HG02938 (cell line): ENCODE measurements at regions not wholly inside any gene's neighbourhood (a gene's known extent, or its start where the extent isn't known, plus 50 kb on each side); places are given as distances from the start of the nearest gene placed in this dataset.
A peak's percentile ranks its signal among the peaks of the same experiment; 100 is the strongest.

Experiments used
- ATAC-seq: cut with Tn5 transposase; IDR thresholded peaks from one replicate; pipeline ENCODE4 v1.9.1; 2021; ENCODE audit warnings: mild to moderate bottlenecking, moderate library complexity; ENCODE audit not compliant: unreplicated experiment

GRCh38 chr5:126354012-126354857 is 69.0 kb upstream of the GRAMD2B start:
- no peak for ATAC-seq

- ATAC-seq, result no peak
Measured at GRCh38 chr5:126354858-126355731, 68.1 kb upstream of the GRAMD2B start.

DNA sequence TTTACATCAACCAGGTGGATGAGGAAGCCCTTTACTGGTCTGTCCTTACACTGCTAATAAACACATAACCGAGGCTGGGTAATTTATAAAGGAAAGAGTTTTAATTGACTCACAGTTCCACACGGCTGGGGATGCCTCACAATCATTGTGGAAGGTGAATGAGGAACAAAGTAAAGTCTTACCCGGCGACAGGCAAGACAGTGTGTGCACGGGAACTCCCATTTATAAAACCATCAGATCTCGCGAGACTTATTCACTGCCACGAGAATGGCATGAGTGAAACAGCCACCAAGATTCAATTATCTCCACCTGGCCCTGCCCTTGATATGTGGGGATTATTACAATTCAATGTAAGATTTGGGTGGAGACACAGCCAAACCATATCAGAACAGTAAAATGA is 67.3 kb upstream of the GRAMD2B start:
- no peak for ATAC-seq

- no peak for ATAC-seq
Measured at GRCh38 chr5:126357585-126358342, 65.4 kb upstream of the GRAMD2B start.

- ATAC-seq, result peak; percentile 96
Measured at GRCh38 chr5:126358525-126358924, 64.7 kb upstream of the GRAMD2B start.

DNA sequence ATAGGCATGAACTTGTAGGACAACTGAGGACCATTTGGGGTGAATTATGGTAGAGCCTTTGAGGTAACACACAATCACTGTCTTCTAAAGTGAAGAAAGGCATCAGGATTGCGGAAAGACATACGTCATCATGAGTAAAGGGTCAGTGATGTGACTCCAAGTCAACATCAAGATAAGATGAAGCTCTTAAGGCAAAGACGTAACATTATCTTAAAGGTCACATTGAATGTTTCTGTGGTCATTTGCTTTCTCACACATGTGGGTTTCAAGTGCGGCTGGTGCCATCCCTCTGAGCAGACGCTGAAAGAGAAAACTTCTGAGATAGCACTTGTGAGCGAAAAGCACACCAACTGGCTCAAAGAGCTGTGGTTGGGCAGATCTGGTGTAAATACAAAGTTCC is 63.3 kb upstream of the GRAMD2B start:
- ATAC-seq, result no peak

DNA sequence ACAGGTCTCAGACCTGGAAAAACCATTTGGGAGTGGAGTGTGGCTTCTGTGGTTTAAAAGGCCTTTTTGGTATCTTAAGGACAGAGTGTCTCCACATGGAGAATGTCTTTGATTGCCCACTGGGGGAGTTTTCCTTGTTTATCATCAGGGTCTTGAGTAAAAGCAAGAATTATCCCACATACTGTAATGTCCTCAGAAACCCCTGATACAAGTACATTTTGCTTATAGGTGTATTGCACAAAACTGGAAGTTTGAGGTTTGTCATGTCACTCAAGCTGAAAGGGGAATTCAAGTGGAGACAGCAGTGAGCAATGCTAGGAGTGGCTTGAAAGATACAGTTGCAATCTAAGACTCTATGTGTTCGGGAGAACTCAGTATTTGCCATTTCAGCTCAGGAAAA is 62.7 kb upstream of the GRAMD2B start:
- no peak for ATAC-seq

DNA sequence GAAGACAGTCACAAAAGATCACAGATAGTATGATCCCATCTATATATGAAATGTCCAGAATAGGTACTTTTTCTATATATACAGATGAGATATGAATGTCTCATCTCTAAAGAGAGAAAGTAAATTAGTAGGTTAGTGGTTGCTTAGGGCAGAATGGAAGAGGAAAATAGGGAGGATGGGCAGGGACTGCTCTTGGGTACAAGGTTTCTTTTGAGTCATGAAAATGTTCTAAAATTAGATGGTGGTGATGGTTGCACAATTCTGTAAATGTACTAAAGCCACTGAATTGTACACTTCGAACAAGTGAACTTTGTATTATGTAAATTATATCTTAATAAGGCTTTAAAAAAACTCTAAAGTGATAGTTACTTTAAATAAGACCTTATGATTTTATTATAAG is 59.6 kb upstream of the GRAMD2B start:
- peak; percentile 41 for ATAC-seq

- ATAC-seq, result no peak
Measured at GRCh38 chr5:126364206-126364902, 58.9 kb upstream of the GRAMD2B start.

GRCh38 chr5:126365446-126366198 is 57.6 kb upstream of the GRAMD2B start:
- no peak for ATAC-seq

DNA sequence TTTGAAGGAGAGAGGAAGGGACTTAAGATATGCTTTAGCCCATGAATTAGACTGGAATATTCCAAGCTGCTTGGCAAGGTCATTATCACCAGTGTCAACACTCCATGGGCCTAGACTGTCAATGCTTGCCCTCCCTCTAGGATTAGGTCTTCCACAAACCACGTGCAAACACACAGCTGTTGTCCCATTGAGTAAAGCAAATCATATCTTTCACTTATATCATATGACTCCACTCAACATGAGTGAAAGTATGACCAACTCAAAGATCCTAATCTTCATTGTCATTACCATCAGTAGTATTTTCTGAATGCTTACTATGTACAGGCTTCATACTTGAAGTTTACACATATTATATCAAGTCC is 57.0 kb upstream of the GRAMD2B start:
- no peak for ATAC-seq

- no peak for ATAC-seq
Measured at GRCh38 chr5:126368239-126368812, 54.9 kb upstream of the GRAMD2B start.

DNA sequence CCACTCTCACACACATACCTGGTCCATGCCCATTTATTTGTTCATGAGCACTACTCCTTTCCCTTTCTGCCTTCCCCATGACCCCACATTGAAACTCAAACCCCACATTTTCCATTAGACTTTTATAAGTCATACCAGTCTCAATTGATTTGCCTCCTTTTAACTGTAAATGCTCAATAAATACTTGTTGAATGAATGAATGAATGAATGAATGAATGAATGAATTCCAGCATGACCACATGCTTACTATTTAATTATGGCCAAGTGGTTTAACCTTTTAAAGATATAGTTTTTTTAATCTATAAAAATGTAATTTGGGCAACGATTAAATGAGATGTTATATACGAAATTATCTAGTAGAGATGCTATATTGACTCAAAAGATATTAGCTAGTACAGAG is 54.1 kb upstream of the GRAMD2B start:
- no peak for ATAC-seq

DNA sequence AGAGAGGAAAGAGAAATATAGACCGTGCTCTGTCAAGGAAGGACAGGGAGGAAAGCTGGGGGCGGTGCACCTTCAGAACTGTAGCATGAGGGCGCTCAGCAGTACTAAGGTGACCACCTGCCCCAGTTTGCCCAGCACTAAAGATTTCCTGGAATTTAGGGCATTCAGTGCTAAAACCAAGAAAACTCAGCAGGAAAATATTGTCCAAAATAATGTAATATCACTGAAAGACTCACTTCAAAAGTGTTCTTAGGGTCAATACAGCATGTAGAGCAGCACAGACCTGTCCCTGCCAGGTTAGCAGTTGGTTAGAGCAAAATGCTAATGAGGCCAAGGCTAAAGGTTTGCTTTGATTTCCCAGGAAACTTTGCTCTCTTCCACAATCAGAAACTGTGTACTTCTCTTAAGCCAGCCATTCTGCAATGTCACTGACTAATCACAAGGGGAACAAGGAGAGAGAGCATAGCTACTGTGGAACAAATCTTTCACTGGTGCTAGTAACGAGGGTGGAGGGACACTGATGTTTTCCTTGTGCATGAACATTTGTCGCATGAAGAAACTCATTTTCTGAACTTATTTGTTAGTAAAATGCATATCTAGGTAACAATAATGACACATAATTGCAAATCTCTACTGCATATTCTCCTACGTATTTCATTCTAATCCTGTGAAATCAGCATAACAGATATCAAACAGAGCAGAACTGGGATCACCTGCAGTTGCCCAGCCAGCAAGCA is 53.0 kb upstream of the GRAMD2B start:
- no peak for ATAC-seq

DNA sequence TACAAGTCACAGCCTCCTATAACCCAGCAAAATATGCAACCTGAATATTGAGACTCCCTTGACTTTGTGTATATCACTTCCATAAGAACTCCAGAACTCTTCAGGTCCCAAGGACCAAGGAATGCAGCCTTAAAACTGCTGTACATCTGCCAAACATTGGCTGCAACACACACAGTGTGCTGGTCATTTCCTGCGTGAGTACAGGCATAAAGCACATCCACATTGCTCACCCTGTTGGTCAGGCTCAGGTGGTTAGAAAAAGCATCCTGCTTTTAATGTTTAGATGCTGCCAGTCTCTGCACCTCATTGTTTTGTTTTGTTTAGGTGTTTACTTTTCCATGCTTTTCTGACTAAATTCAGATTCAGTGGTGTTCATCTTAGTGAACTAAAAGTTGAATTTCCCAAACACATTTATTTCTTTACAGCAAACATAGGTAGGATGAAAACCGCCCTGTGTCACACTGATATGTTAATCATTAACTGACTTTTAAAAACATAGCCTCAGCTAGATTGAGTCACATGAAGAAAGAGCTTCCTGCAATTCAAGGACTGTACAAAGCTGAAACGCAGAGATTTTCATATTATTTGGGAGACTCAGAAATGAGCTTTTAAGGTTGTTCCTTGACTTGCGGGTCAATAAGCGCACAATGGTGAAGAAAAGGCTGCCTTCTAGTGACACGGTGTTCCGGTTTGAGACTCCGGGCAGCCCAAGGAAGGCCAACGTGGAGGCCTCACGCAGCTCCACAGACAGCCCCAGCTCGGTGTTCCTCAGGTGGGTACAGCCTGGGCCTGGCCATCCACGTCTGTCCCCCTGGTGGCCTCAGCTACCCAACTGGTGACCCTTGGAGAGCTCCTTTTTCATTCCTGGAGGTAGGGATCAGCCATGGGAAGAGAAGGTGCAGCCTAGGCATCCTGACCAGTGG is 52.2 kb upstream of the GRAMD2B start:
- ATAC-seq, result no peak

DNA sequence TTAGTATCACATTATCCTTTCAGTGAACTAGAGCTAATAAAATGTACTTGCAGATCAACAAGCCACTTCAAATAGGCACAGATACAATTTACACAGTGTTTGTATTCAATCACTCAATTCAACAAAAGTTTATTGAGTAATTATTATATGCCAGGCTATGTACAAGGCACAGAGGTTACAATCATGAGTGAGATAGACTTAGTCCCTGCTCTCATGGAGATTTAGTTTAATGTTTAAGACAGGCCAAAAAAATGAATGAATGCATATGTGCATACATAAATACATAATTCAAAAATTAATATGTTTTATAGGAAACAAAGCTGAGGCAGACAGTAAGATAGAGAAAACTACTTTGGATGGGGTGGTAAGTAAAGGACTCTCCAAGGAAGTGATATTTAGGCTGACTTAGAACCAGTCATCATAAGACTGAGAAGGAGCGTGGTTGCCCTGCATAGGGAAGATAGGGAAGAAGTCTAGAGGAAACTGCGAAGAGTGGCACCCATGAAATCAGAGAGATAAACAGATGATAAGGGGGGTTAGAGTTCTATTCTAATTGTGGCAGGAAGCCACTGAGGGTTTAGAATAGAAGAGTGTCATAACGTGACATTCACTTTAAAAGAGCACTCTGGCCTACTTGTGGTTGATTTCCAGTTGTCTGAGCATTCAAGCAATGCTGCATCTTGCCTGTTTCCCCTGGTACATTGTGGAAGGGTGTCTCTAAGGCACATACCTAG is 49.7 kb upstream of the GRAMD2B start:
- no peak for ATAC-seq
